Cardiac septum (tissue), 1 donor: ENCODE measurements at regions not wholly inside any gene's neighbourhood (a gene's known extent, or its start where the extent isn't known, plus 50 kb on each side); places are given as distances from the start of the nearest gene placed in this dataset.
"Not testable (repeated sequence)": the region's sequence is repeated elsewhere in the genome, so short reads cannot be mapped to it uniquely, and the experiment has no call there.

Experiments
- DNase-seq: peaks from one replicate; pipeline ENCODE4 v3.0.0-alpha.2; 2020; ENCODE audit warnings: low spot score
- intact Hi-C: fragments of 100-400 bp; cut with DNase I; formaldehyde crosslinking; loops from one replicate; pipeline ENCODE4 v1.14.0; 2022
- donor health status: DM: no; HTN: no; CAD: no.

DNA sequence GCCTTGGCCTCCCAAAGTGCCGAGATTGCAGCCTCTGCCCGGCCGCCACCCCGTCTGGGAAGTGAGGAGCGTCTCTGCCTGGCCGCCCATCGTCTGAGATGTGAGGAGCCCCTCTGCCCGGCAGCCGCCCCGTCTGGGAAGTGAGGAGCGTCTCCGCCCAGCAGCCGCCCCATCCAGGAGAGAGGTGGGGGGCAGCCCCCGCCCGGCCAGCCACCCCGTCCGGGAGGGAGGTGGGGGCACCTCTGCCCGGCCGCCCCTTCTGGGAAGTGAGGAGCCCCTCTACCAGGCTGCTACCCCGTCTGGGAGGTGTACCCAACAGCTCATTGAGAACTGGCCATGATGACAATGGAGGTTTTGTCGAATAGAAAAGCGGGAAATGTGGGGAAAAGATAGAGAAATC is 1530.9 kb downstream of the REEP3 start:
- DNase-seq: not testable (repeated sequence)

DNA sequence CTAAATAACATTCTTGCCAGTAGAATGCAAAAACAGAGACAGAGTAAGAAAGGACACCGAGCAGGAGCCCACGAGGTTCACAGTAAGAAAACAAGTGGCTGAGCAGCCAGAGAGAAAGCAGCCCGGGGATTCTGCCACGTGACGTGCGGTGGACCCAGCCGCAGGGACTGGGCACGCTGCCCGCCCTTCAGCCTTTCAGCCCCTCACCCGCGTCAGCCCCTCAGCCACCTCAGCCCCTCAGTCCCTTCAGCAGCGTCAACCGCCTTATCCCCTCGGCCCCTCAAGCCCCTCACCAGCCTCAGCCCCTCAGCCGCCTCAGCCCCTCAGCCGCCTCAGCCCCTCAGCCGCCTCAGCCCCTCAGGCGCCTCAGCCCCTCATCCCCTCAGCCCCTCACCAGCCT is 1532.2 kb downstream of the REEP3 start:
- DNase-seq, intact Hi-C loops: not testable (repeated sequence)

More for the DNA sequence above, 1530.9 kb downstream of the REEP3 start:
- intact Hi-C loops: not testable (repeated sequence)

DNA sequence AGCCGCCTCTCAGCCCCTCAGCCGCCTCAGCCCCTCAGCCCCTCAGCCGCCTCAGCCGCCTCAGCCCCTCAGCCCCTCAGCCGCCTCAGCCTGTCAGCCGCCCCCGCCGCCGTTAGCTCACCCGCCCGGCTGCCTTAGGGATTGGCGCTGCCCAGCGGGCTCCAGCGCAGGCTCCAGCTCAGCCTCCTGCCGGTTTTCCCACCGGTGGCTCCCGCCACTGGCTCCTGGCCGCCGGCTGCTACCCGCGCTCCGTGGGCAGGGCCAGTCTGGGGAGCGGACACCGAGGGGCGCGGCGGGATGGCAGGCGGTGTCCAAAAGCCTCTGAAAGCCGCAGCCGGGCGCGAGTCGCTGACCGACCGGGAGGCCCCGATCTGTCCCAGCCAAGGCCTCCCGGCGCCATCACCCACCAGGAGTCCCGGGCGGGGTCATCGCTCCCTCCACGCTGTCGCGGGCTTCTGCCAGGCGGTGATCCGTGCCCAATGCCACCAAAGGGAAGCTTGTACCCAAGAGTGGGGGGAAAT is 1532.7 kb downstream of the REEP3 start:
- DNase-seq, intact Hi-C loops: not testable (repeated sequence)

DNA sequence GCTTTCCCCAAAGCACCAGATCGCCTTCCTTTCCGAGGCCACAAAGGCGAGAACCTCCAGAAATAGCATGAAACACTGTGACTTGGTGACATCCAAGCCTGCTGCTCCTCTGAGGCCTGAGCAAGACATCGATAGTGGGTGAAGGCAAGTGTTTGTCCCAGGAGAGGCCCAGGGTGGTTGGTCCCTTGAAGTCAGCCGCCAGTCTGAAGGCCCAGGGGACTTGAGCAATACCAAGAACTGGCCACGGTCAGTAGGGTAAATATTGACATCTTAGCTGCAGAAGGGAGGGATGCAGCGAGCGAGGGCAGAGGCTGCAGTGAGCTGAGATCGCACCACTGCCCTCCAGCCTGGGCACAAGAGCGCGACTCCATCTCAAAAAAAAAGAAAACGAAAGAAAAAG is 1533.5 kb downstream of the REEP3 start:
- DNase-seq, intact Hi-C loops: not testable (repeated sequence)

DNA sequence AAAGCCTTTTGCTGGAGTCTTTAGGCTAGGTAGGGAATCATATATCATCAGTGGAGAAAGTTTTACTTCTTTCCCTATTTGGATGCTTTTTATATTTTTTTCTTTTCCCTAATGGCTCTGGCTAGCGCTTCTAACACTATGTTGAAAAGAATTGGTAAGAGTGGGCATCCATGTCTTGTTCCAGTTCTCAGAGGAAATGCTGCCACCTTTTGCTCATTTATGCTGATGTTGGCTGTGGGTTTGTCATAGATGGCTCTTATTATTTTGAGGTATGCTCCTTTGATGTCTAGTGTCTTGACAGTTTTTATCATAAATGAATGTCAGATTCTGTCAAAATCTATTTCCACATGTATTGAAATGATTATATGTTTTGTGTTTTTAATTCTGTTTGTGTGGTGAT is 1544.1 kb downstream of the REEP3 start:
- intact Hi-C loops: no loop called here
- DNase-seq: no peak

DNA sequence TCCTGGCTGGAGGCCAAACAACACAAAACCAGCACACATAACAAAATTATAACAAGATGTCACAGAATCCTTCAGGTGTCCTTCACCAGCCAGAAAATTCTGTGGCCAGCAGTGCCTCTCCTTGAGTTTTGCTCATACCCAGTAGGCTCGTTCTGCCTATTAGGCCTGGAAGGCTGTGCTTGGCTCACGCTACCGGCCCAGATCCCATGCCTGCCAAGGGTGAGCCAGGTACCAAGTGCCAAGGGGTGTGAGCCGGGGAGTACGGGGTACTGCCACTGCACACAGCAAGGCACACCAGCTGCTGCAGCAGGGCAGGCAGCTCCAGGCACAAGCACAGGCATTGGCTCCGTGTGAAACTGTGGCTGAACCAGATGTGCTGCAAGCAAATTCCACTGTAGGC is 1562.0 kb downstream of the REEP3 start:
- no peak for DNase-seq
- intact Hi-C loops: no loop called here

DNA sequence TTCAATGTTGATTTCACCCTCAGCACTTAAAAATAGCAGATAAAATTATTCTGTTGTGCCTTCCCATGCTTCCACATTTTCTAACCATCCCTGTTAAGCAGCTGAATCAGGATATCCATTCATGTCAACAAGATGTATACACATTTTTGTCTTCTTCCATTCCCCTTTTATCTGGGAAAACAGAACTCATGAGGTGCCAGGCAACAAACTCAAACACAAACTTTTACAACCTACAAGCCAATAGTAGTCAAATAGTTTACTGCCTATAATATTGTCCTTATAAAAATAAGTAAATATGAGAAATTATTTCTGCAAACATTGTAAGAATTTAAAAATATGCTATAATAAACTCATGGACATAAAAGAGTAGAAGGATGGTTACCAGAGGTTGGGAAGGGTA is 1569.8 kb downstream of the REEP3 start:
- intact Hi-C loops: no loop called here
- DNase-seq: no peak

DNA sequence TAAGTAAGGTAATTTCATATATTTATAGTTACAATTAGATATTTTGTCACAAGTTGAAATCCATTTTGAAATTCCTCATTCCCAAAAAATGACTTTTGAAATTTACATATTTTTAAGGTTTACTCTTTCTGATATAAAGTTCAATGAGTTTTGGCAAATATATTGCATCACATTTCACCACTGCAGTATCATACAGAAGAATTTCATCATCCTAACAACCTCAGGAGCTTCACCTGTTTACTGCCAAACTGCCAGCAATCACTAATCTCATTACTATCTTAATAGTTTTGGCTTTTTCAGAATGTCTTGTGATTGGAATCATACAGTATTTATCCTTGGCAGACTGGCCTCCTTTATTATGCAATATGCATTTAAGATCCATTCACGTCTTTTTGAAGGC is 1578.9 kb downstream of the REEP3 start:
- no peak for DNase-seq
- intact Hi-C loops: no loop called here

DNA sequence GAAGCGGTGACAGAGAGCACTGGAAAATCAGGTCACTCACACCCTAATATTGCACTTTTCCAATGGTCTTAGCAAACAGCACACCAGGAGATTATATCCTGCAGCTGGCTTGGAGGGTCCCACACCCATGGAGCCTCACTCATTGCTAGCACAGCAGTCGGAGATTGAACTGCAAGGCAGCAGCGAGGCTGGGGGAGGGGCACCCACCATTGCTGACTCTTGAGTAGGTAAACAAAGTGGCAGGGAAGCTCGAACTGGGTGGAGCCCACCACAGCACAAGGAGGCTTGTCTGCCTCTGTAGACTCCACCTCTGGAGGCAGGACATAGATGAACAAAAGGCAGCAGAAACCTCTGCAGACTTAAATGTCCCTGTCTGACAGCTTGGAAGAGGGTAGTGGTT is 1579.7 kb downstream of the REEP3 start:
- DNase-seq, intact Hi-C loops: not testable (repeated sequence)

DNA sequence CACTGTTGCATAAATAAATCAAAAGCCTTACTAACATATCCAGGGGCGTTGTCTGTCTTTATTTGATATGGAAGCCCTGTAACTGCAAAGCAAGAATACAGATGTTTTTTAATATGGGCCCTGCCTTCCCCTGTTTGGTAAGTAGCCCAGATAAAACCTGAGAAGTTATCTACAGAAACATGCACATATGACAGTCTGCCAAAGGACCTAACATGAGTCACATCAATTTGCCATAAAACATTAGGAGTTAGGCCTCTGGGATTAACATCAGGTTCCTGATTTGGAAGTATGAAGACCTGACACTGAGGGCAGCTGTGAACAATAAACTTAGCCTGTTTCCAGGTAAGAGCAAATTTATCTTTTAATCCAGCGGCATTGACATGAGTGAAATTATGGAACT is 1588.8 kb downstream of the REEP3 start:
- no peak for DNase-seq
- intact Hi-C loops: no loop called here

DNA sequence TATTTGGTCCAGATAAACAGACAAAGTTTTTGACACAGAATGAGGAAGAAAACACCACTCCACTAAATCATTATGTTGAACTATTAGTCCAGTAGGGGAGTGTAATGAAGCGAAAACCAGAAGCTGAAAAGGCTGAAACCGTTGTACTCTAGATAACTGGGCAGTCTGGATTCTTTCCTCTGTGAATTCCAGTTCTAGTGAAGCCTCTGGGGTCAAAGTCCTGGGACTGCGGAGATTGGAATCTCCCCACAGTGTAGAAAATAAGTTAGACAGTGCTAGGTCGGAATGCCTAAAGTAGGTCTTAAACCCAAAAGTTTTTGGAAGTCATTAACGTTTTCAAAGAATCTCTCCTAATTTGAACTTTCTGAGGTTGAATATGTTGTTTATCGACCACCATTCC is 1589.9 kb downstream of the REEP3 start:
- intact Hi-C loops, DNase-seq: not testable (repeated sequence)

DNA sequence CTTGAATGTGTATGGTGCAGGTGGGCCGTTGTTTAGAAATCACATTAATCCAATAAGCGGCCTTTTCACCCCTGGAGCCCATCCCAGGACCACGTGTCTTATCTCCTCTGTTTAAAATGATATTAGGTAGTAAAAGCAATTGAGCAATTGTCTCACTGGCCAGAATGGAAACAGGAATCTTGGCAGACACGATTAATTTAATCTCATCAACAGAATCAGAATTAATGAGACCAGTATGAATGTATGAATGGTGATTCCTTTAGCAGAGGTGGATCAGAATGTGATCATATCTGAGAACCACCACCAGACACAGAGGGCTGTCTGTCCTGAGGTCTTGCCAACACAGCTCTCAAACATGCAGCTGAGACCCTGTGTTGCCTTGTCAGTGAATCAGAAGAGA is 1591.4 kb downstream of the REEP3 start:
- no peak for DNase-seq

DNA sequence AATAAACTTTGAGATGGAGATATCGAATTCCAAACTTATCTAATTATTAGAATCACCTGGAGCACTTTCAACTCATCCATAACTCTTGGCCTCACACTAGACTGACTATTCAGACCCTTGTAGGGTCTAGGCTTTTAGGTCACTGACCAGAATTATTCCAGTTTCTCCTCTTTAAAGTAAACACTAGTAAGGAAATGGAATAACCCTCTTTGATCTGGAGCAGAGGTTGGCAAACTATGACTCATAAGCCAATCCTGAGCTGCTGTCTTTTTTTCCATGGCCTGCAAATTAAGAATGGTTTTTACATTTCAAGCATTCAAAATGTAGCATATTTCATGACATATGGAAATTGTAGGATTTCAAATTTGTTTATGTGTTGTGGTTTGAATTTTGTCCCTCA is 1601.9 kb downstream of the REEP3 start:
- no peak for DNase-seq
- intact Hi-C loops: no loop called here

More for the DNA sequence above, 1591.4 kb downstream of the REEP3 start:
- intact Hi-C loops: no loop called here

DNA sequence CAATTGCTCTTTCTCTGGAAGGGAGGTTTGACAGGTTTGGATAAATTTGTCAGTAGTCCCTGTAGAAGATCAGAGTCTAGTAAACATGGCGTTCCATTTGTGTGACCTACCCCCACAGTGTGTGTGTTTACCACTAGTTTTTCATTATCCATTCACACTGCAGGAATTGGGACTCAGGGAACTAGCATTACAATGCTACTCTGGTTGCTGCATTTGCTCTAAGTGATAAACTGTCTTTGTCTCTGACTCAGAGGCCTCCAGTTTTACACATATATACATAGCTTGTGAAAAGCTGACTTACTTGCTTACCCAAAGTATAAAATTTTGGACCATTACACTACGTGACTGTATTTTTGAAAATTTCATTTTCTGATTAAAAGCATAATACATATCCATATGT is 1604.0 kb downstream of the REEP3 start:
- DNase-seq: no peak
- intact Hi-C loops: no loop called here

DNA sequence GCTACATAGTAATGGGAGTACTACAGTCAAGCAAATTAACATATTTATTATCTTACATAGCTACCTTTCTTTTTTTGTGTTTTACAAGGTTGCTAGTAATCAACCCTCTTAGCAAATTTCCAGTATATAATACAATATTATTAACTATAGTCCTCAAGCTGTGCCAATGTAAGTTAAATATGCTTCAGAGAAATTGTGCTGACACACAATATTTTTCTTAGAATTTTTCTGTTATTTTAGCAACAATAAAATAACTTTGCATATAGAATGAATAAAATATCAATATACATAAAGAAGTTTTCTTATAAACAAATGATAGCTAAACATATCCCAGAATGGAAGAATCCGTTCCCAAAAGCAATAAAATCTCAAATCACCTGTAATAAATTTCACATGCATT is 1605.1 kb downstream of the REEP3 start:
- intact Hi-C loops: no loop called here
- no peak for DNase-seq

DNA sequence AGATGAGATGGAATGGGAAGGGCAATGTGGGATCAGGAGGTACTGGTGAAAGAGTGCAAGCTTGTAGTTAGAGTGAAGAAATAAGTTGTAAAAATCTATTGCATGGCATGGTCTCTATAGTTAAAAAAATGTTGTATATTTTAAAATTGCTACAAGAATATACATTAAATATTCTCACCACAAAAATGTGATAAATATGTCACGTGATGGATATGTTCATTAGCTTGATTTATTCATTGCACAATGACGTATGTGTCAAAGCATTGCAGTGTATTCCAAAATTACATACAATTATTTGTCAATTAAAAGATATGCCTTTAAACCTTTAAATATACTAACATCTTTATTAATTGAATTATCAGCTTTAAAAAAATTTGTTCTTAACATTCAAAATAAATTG is 1607.1 kb downstream of the REEP3 start:
- intact Hi-C loops: no loop called here
- no peak for DNase-seq

DNA sequence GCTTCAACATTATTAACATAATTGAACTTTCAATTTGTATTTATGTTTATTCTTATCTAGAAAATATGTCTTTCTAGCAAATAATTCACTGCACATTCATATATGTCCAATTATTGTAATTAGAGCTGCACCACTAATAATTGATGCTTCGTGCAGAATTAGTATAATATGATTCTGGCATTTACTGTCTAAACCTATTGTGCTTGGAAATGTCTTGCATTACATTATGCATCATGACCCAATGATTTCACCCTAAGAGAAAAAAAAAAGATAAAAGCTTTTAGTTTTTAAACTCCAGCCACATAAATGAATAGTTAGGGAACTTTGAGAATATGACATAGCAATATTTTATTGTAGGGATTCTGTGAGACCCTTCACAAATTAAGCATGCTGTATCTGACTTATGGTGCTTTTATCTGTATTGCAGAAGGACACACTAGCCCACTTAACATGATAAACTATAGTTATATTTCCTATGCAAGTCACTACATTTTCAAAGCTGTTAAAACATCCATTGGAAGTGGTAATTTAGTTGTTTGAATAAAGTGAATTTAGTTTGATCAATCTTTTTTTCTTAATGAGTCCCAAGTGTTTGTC is 1609.1 kb downstream of the REEP3 start:
- intact Hi-C loops: no loop called here
- no peak for DNase-seq

DNA sequence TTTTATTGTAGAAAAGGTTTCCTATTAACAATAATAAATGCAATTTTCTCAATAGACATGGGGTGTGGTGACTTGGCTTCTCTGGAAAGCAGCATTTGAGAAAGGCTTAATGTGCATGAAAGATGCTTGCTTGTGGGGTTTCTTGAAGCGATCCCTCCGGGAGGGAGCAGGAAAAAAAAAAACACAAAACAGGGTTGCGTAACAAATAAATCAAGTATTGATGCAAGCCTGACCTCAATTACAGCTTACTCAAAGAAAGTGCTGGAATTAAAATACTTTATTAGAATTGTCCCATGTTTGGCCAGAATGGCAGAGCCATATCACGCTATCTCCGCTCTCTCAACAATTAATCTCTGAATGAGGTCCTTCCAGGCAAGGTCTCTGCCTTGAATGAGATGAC is 1612.5 kb downstream of the REEP3 start:
- intact Hi-C loops: no loop called here
- no peak for DNase-seq

DNA sequence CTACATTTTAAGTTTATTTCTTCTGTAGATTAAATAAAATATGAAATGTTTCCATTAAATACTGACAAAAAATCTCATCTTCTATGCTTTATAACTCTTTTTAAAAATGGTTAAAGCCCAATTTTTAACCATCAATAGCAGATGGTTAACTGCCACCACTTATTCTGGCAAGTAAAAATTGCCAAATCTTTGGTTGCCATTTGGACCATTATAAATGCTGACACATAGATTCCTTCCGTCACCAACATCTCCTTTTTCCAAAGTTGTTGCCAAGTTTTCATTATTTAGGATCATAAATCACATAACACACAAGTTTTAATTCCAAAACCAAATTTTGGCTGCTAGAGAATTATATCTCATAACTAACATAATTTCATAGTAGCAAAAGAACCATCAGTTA is 1614.3 kb downstream of the REEP3 start:
- no peak for DNase-seq
- intact Hi-C loops: no loop called here

DNA sequence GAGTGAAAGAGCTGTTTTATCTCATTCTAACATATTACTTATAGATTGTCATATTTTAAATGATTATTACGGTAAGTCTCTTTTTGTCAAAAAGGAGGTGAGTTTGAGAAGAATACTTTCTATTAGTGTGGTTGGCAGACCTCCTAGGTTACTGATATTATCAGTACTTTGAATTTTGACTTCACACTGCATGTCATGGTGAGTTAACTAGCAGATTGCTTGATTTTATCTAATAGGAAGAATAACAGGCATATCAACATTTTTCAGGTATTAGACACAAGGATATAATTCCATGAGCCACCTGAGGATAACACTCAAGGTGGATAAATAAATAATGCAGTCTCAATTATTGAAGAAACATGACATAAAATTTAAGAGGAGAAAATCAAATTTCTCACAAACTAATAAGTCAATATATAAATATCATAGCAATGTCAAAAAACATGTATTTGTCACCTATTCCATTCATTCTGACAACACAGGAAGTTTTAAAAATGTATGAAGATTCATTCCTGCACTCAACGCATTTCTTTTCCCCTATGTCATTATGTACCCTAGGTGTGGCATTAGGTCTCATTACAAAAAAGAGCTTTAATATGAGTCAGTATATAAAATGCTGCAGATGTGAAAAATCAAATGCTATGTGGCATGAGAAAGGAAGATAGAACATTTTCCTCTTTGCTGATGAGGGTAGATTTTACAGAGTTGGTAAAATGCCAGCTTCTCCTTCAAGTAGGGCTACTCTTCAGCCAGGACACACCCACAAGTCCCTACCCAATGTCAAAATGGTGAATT is 1621.6 kb downstream of the REEP3 start:
- intact Hi-C loops: no loop called here
- DNase-seq: no peak

DNA sequence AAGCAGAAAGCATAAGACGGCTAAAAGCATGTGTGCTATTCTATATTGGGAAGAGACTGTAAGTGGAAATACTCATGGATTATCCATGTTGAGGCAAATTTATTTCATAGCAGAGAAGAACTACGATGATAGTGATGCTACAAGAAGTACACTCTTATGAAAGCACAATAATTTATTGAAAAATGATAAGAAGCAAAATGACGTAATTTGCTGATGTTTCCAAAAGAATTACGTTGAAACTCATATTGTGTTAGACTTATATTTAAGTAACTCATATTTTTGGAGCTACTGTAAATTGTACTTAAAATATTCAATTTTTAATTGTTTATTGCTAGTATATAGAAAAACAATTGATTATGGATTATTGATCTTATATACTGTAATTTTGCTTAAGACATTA is 1622.5 kb downstream of the REEP3 start:
- intact Hi-C loops: no loop called here
- DNase-seq: no peak
